Stimulated activated CD8-positive, alpha-beta memory T cell treated with anti-CD3 and anti-CD28 coated beads, Interleukin-4, amount 100 ng/mL, for 4 hours (primary cell): ENCODE measurements at regions not wholly inside any gene's neighbourhood (a gene's known extent, or its start where the extent isn't known, plus 50 kb on each side); places are given as distances from the start of the nearest gene placed in this dataset.

ENCODE experiments used
- DNase-seq, 2 donors: peaks; one replicate each; pipeline ENCODE4 v3.0.0-alpha.2; 2020; ENCODE audit warnings: low read depth in 2 of 2, low spot score in 1 of 2

- DNase-seq = no peak
Measured at GRCh38 chr13:50101590-50101989, 86.3 kb downstream of the KCNRG start.

DNA sequence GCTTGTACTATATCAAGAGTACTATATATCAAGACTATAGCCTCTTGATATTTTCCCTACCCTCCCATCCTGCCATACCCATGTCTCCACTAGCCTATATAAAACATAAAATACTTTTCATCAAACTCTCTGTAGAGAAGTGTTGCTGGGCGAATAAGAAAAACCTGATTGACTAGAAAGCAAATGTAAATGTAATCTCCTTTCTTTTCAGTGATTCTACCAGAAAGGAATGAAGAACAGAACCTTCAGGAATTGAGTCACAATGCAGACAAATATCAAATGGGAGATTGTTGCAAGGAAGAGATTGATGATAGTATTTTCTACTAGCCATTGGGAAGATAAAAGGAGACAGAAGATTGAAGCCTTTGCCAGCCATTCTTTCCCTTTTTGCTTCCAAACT lies 89.2 kb downstream of the KCNRG start:
- DNase-seq = no peak

DNA sequence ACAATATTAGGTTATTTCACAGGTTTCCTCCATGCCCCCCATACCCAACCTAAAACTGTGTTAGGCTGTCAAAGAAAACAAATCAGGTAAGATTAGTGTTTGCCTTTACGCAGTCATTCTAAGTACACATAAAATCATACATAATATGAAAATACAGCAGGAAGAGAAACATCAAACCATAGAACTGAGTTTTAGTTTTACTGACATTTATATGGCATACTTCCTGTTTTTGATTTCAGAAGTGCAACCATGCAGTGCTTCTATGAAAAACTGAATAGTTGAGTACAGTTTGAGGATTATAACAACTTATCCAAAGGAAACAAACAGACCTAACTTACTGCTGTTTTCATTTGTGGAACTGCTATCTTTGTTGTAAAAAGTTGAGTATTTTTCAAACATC lies 91.3 kb downstream of the KCNRG start:
- DNase-seq = no peak

DNA sequence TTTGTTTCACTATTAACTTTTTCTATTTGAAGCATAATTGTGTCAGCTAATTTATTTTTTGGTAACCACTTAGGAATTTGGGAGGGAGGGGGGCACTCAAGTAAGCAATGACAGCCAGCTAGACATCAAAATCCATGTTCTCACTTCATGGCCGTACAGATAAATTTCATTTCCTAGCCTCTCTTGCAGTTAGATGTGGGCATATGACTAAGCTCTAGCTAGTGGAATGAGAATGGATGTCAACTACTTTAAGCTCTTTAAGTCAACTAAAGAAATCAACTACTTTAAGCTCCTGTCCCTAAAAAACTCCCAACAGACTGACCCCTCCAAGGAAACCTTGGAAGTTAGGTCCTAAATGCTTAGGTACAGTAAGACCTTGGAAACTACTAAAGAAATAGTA lies 92.0 kb downstream of the KCNRG start:
- DNase-seq = no peak

- no peak for DNase-seq
Measured at GRCh38 chr13:50114961-50115360, 99.7 kb downstream of the KCNRG start.

GRCh38 chr13:50115695-50116094 lies 100.5 kb downstream of the KCNRG start:
- DNase-seq = no peak

DNA sequence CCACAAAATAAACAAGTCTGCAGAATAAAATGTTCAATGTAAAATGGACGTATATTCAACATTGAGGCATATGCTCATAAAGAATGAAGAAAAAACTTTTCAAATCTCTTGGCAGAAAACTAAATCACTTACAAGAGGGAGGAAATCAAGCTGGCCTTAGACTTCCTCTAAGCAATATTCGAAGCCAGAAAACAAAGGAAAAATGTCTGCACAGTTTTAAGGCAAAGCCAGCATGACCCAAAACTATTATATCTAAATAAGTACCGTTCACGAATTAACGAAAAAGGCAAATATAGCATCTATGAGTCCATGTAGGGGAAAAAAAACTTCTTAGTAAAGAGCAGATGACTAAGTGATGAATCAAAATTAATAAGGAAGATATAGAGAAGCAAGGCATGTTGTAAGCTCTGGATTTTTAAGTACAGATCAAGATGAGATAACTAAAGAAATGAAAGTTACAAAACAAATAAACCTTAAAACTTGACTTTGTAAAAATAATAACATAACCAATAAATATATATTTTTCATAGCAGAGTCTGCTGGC lies 101.3 kb downstream of the KCNRG start:
- DNase-seq = no peak

DNA sequence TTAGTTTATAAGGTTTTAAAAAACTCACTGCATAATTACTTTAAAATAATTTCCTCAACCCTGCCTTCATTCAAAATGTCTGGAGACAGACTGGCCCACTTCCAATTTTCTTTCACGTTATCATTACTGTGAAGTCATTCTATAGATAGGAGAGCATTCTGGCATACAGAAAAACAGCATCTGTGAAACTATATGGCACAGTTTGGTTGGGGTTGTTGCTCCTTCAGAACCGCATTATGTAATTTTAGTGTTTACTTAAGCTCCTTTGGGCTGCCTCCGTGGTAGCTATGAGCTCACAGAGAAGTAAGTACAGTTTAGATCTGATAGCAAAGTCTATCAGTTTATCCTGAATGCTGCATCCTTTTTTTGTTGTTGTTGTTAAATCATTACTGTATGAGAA lies 104.3 kb downstream of the KCNRG start:
- DNase-seq = no peak

- DNase-seq = no peak
Measured at GRCh38 chr13:50122455-50122854, 107.2 kb downstream of the KCNRG start.

DNA sequence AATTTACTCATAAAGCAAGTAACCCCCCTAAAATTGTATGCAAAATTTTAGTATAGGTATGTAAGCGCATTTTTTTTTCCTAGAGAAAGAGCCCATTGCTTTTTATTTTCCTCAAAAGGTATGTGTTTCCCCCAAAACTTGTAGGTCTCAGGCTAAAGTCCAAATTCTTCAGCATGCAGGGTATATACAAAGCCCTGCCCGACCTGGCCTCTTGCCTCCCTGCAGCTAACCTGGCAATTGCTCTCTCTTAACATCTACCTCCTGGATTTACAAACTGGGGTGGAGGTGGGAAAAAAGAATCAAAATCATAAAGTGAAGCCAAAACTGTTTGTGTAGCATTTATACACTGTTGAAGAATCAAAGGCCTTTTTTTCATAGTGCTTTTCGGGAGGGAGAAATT lies 107.8 kb downstream of the KCNRG start:
- no peak for DNase-seq

- no peak for DNase-seq
Measured at GRCh38 chr13:50123515-50123861, 108.2 kb downstream of the KCNRG start.

DNA sequence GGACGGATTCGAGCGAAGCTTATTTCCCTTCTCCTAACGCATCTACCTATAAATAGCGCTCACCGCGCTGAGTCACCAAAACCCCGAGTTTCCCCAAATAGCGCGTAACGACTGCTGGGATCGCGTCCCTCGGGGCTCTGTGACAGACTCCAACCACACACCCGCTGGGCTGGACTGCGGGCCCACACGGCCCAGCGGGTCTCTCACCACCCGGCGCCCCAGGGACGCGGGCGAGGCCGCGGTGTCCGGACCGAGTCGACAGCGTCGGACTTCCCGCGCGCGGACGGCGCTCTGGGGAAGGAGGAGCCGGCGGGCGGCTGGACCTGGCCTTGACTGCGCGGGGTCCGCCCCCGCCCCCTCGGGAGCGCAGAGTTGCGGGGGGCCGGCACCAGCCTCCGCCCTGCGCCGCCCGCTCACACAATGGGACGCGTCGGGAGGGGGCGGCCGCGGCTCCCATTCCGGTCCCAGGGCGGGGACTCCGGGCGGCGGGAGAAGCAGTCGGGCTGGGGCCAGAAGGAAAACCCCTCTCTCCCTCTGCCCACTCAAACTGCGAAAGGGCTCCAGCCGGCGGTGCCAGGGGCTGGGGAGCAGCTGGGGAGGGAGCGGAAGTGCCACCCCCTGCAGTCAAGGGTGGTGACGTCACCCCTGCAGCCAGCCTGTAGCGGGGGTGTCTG lies 108.8 kb downstream of the KCNRG start:
- peak in 1 of 2 donors; percentile 54 for DNase-seq

DNA sequence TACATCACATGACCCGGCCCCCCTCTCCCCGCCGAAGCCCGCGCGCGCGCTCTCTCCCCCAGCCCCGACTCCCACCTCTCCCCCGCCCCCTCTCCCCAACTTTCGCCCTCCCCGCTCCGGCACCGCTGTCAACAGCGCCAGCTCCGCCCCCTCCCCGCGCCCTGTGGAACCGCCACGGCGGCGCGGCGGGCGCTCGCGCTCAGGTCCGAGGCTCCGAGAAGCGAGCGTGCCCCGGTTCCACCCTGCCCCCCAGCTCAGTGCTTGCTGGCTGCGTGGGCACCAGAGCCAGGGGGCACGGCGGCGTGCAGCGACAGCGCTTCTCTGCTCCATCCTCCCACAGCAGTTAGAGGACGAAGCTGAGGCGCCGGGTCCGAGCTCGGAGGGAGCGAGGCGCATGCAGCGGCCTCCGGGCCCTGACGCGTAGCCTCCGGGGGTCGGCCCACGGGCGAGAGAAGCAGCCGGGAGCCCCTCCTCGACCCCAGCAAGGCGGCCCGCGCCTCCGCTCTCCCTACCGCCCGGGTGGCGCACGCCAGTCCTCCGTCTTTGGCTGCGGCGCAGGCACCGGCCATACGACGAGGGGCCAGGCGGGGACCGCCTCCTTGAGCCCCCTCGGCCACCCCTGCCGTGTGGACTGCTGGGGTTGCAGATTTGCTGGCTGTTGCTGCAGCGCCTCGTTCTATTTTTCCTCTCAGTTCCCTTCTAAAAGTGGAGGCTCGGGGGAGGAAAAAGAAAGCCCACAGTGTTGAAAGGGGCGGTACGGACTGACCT lies 109.5 kb downstream of the KCNRG start:
- DNase-seq = peak; percentile 85 to 95

DNA sequence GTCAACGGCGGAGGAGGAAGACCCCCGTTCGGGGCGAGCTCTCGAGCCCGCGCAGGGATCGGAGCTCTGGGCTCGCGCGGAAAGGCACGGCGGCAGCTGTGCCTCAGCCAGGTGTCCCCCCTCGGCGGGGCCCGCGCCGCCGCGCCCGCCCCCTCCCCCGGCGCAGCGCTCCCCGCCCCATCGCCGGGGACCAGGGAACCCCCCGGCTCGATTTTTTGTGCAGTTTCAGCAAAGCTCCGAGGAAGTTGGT lies 110.0 kb downstream of the KCNRG start:
- DNase-seq = no peak

DNA sequence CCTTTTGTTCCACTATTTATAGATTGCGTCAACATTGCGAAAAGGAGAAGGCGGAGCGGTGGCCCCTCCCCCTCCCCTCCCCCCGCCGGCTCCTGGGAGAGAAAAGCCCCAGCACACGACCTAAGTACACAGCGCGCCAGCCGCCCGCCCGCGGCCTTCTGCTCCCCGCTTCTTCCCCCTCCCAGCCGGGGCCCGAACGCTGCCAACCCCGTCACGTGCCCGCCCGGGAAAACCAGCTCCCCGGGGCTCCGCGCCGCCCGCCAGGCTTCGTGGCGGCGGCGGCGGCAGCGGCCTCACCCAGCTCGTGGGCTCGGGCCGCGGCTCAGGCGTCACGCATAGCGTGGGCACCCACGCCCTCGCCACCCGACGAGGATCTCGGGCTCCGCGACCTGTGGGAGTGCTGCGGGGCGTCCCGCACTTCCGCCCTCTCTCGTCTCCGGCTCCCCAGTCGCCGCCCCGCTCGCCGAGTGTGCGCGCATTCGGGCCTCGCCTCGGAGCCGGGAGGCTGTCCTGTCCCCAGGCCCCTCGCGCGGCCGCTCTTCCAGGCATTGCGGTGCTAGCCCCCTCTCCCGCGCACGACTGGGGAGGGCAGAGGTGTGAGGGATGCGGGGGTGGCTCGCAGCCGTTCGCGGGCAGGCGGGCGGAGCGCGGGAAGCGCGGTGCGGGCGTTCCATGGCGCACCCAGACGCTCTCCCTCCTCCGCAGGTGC lies 110.5 kb downstream of the KCNRG start:
- peak; percentile 72 to 80 for DNase-seq

DNA sequence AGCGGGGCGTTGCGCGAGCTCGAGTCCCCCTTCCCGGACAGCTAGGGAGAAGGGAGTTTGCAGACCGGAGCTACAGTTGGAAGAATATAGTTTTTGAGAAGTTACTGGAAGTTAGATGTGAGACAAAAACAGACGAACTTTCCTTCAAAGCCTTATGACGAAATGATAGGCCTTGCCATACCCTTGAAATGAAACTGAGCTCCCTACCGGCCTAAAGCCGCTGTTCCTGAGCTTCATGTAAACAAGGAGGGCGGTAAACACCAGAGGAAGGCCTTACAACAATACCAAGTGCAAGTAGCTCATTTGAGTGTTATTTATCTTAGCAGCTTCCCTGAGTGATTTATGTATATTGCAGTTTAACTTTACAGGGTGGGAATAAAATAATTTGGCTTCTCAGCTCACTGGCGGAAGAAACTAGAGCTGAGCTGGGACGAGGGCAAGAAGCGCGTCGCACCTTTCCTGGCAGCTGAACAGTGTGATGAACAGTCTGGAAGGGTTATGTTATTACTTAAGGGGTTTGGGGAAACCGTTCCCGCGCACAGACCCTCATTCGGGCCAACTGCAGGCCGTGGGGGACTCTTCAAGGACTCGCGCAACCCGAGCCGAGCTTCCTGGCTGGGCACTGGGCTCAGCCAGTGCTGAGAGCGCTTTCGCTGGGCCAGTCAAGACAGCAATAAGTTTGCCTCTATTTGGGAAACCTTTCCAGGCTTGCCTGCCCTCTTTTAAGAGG lies 111.2 kb downstream of the KCNRG start:
- DNase-seq = no peak

- DNase-seq = peak; percentile 40 to 61
Measured at GRCh38 chr13:50126993-50127725, 111.9 kb downstream of the KCNRG start.

- no peak for DNase-seq
Measured at GRCh38 chr13:50127726-50128291, 112.6 kb downstream of the KCNRG start.

GRCh38 chr13:50128428-50128931 lies 113.2 kb downstream of the KCNRG start:
- no peak for DNase-seq

DNA sequence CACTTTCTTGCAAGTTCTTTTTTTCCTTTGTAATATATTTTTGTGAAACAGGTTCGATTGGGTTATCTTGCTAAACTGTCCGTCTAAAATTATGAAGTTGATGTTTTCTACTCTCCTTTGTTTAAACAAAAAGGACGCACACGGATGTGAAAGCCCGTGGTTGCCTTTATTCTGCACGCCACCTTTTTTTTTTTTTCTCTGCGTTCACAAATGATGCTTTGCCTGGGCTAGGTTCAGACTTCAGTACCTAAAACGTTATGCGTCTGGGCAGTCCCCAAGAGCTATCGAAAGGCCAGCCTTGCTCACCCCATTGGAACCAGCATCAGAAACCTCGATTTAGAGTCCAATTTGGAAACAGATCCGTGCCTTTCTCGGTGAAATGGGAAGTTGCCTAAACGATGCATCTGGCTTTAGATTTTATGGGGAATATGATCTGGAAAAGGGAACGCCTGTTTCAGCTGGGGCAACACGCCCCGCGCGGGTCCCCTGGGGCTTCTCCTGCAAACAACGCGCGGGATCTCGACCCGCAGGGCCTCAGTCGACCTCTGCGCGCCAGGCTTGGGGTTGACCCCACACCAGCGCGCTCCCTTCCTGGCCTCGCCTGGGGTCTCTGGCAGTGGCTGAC lies 113.9 kb downstream of the KCNRG start:
- no peak for DNase-seq
